Uterus (tissue), 3 donors: ENCODE measurements at regions not wholly inside any gene's neighbourhood (a gene's known extent, or its start where the extent isn't known, plus 50 kb on each side); places are given as distances from the start of the nearest gene placed in this dataset.

Experiments
- DNase-seq, 2 donors: peaks; one replicate each; pipeline ENCODE4 v3.0.0-alpha.2; 2019 to 2020
- H3K27ac ChIP-seq, 2 donors: fragments of 200-600 bp; sonication (generic); 1 replicate in 1 of 2; 2 replicates in 1 of 2; pipeline ENCODE4 v1.5.1; 2016 to 2018
- H3K27me3 ChIP-seq, 2 donors: fragments of 200-600 bp; sonication (generic); one replicate each; pipeline ENCODE4 v1.5.1; 2018 to 2019; ENCODE audit warnings: control low read depth in 1 of 2
- H3K36me3 ChIP-seq, 2 donors: fragments of 200-600 bp; sonication (generic); one replicate each; pipeline ENCODE4 v1.5.1; 2019; ENCODE audit warnings: control low read depth in 1 of 2
- H3K4me1 ChIP-seq, 2 donors: fragments of 200-600 bp; sonication (generic); one replicate each; pipeline ENCODE4 v1.5.1; 2018 to 2019; ENCODE audit warnings: control low read depth in 1 of 2
- H3K4me3 ChIP-seq, 2 donors: fragments of 200-600 bp; sonication (generic); 1 replicate in 1 of 2; 2 replicates in 1 of 2; pipeline ENCODE4 v1.5.1; 2018 to 2019; ENCODE audit warnings: mild to moderate bottlenecking in 1 of 2
- H3K9me3 ChIP-seq, 2 donors: fragments of 200-600 bp; sonication (generic); one replicate each; pipeline ENCODE4 v1.5.1; 2019; ENCODE audit warnings: control low read depth in 1 of 2
- POLR2A ChIP-seq, 2 donors: fragments of 450-650 bp; IDR thresholded peaks; one replicate each; pipeline ENCODE4 v1.6.1; 2016; ENCODE audit warnings: antibody characterized with exemption in 2 of 2, mild to moderate bottlenecking in 1 of 2, moderate library complexity in 1 of 2
- intact Hi-C: fragments of 100-400 bp; cut with DNase I; formaldehyde crosslinking; loops from one replicate; pipeline ENCODE4 v1.15.1; 2023; ENCODE audit warnings: low total_unique reads
- TF ChIP-seq, protein P1 (sequence below), 4 experiments: fragments of 200-600 bp in 2 of 4; fragments of 450-650 bp in 2 of 4; sonication (generic) in 2 of 4; IDR thresholded peaks; one replicate each; pipeline ENCODE4 v1.5.1; 2016 to 2019; ENCODE audit warnings: antibody characterized with exemption in 4 of 4, mild to moderate bottlenecking in 2 of 4, moderate library complexity in 1 of 4
- donor health status: DM: yes; HTN: yes; CAD: no.

DNA sequence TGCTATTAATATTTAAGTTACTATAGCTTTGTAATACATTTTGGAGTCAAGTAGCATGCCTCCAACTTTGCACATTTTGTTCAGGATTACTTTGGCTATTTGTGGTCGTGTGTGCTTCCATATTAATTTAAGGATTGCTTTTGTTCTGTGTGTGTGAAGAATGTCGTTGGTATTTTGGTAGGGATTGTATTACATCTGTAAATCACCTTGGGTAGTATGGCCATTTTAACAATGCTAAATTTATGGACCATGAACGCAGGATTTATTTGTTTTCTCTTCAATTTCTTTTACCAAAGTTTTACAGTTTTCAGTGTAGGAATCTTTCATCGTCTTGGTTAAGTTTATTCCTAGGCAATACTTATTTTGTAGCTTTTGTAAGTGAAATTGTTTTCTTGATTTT is 758.0 kb downstream of the FRK start:
- no peak for DNase-seq
- Histone ChIP-seq H3K27ac (no peak overlapping the region), H3K36me3 (no peaks in the 10 kb centered on the region), H3K4me3 (no peak overlapping the region), H3K27me3 (no peaks in the 10 kb centered on the region), H3K9me3 (no peaks in the 10 kb centered on the region), H3K4me1 (no peaks in the 10 kb centered on the region)
- TF ChIP-seq, protein P1, sequence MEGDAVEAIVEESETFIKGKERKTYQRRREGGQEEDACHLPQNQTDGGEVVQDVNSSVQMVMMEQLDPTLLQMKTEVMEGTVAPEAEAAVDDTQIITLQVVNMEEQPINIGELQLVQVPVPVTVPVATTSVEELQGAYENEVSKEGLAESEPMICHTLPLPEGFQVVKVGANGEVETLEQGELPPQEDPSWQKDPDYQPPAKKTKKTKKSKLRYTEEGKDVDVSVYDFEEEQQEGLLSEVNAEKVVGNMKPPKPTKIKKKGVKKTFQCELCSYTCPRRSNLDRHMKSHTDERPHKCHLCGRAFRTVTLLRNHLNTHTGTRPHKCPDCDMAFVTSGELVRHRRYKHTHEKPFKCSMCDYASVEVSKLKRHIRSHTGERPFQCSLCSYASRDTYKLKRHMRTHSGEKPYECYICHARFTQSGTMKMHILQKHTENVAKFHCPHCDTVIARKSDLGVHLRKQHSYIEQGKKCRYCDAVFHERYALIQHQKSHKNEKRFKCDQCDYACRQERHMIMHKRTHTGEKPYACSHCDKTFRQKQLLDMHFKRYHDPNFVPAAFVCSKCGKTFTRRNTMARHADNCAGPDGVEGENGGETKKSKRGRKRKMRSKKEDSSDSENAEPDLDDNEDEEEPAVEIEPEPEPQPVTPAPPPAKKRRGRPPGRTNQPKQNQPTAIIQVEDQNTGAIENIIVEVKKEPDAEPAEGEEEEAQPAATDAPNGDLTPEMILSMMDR (IDR thresholded peaks at IDR 0.05) = no peak
- TF ChIP-seq POLR2A (IDR thresholded peaks at IDR 0.05) = no peak
- intact Hi-C loops = no loop called here

DNA sequence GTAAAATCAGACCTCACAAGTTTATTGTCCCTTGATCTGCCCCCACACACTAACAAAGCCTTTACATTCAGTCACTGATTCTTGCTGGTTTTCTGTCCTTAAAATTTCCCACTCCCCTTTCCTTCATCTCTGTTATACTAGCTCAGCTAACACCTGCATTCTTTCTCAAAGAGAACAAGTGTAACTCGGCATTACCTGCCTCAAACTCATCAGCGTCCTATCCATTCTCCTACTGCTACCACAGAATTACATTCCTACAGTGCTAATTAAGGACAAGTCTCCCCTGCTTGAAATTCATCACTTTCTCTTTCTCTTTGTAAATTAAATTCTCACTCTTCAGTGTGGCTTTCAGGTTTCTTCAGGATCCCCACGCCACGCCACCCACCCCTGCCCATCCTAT is 773.2 kb downstream of the FRK start:
- H3K27me3 ChIP-seq = no peaks in the 10 kb centered on the region
- DNase-seq = no peak
- TF ChIP-seq POLR2A (IDR thresholded peaks at IDR 0.05) = no peak
- TF ChIP-seq, protein P1 (IDR thresholded peaks at IDR 0.05) = no peak
- no peaks in the 10 kb centered on the region for H3K4me1 ChIP-seq
- no peaks in the 10 kb centered on the region for H3K9me3 ChIP-seq
- no peaks in the 10 kb centered on the region for H3K36me3 ChIP-seq
- no peak overlapping the region for H3K27ac ChIP-seq
- intact Hi-C loops = no loop called here
- no peak overlapping the region for H3K4me3 ChIP-seq

DNA sequence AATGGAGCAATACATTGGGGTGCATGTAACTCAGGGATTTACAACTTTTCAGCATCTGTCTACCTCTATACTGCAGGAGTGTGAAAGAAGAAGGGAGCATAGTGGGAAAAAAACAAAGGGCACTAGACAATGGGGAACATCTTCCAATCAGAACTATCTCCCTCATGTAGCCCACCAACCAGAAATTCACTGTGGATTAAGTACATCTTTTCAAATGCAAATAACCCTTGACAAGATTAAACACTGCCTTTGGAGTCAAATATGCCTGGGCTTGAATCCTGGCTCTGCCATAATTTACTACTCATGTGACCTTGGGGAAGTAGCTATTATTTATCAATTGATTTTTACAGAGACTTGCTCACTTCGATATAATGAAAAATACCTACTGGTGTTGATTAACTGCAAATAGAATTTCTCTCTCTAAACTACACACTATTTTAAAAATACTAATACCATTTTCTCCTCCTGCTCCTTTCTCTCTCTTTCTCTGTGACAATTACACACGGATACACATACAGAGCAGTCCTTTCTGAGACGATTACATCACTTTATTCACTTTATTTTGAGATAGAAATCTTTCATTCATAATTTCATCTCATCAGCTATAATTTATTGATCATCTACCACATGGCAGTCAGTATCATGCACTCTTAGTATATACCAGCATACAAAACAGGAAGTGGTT is 783.7 kb downstream of the FRK start:
- Histone ChIP-seq H3K27me3 (no peaks in the 10 kb centered on the region), H3K9me3 (no peaks in the 10 kb centered on the region), H3K4me3 (no peak overlapping the region), H3K27ac (no peak overlapping the region), H3K4me1 (peaks cover 0 to 6% of the 10 kb centered on the region in 2 donors), H3K36me3 (no peaks in the 10 kb centered on the region)
- intact Hi-C loops = no loop called here
- no peak for DNase-seq
- no peak for TF ChIP-seq POLR2A (IDR thresholded peaks at IDR 0.05)
- TF ChIP-seq, protein P1 (IDR thresholded peaks at IDR 0.05) = no peak

DNA sequence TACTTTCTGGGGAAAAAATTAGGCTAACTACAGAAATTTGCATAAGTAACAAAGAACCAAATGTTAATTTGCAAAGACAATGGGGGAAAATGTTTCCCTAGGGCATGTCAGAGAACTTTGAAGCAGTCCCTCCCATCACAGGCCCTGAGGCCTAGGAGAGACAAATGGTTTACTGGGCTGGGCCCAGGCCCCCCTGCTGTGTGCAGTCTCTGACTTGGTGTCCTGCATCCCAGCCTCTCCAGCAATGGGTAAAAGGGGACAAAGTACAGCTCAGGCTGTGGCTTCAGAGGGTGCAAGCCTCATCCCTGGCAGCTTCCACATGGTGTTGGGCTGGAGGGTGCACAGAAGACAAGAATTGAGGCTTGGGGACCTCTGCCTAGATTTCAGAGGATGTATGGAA is 788.4 kb downstream of the FRK start:
- Histone ChIP-seq H3K27me3 (no peaks in the 10 kb centered on the region), H3K27ac (no peak overlapping the region), H3K36me3 (no peaks in the 10 kb centered on the region), H3K4me1 (peaks cover 0 to 6% of the 10 kb centered on the region in 2 donors), H3K4me3 (no peak overlapping the region), H3K9me3 (no peaks in the 10 kb centered on the region)
- intact Hi-C loops = no loop called here
- TF ChIP-seq POLR2A (IDR thresholded peaks at IDR 0.05) = no peak
- TF ChIP-seq, protein P1 (IDR thresholded peaks at IDR 0.05) = no peak
- DNase-seq = no peak

DNA sequence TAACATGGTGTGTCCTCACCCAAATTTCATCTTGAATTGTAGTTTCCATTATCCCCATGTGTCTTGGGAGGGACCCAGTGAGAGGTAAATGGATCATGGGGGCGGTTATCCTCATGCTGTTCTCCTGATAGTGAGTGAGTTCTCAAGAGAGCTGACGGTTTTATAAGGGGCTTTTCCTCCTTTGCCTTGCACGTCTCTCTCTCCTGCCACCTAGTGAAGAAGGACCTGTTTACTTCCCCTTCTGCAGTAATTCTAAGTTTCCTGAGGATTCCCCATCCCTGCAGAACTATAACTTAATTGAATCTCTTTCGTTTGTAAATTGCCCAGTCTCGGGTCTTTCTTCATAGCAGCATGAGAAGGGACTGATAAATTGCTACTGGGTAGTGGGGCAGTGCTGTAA is 789.3 kb downstream of the FRK start:
- Histone ChIP-seq H3K4me1 (peaks cover 0 to 6% of the 10 kb centered on the region in 2 donors), H3K4me3 (no peak overlapping the region), H3K27ac (no peak overlapping the region), H3K27me3 (no peaks in the 10 kb centered on the region), H3K9me3 (no peaks in the 10 kb centered on the region), H3K36me3 (no peaks in the 10 kb centered on the region)
- TF ChIP-seq, protein P1 (IDR thresholded peaks at IDR 0.05) = no peak
- TF ChIP-seq POLR2A (IDR thresholded peaks at IDR 0.05) = no peak
- intact Hi-C loops = no loop called here
- DNase-seq = no peak
